Activated T-helper 2 cell treated with anti-CD3 and anti-CD28 coated beads, Interferon-gamma antibody, Interleukin-2, Interleukin-4, amounts not matched to agents 10 μg/mL and 5 μg/mL and 100 μg/mL, durations not matched to agents 14 hours and 24 hours and 36 hours (primary cell): ENCODE measurements at regions not wholly inside any gene's neighbourhood (a gene's known extent, or its start where the extent isn't known, plus 50 kb on each side); places are given as distances from the start of the nearest gene placed in this dataset.
"Not testable (repeated sequence)": the region's sequence is repeated elsewhere in the genome, so short reads cannot be mapped to it uniquely, and the experiment has no call there.

Experiments
- DNase-seq: peaks from one replicate; pipeline ENCODE4 v3.0.0; 2021; ENCODE audit warnings: low spot score
- H3K27ac Mint-ChIP-seq: one replicate; pipeline ENCODE4 v1.8.0; 2021; ENCODE audit warnings: mixed read lengths
- H3K27me3 Mint-ChIP-seq: one replicate; pipeline ENCODE4 v1.8.0; 2021; ENCODE audit warnings: low read depth, mixed read lengths
- H3K36me3 Mint-ChIP-seq: one replicate; pipeline ENCODE4 v1.8.0; 2021; ENCODE audit warnings: low read depth, mixed read lengths
- H3K4me1 Mint-ChIP-seq: one replicate; pipeline ENCODE4 v1.8.0; 2021; ENCODE audit warnings: low read depth, mixed read lengths
- H3K4me3 Mint-ChIP-seq: one replicate; pipeline ENCODE4 v1.8.0; 2021; ENCODE audit warnings: low read depth, mild to moderate bottlenecking, moderate library complexity, mixed read lengths
- H3K9me3 Mint-ChIP-seq: one replicate; pipeline ENCODE4 v1.8.0; 2021; ENCODE audit warnings: mixed read lengths
- intact Hi-C: fragments of 100-400 bp; cut with micrococcal nuclease; formaldehyde crosslinking; loops from one replicate; pipeline ENCODE4 v1.15.1; 2023

DNA sequence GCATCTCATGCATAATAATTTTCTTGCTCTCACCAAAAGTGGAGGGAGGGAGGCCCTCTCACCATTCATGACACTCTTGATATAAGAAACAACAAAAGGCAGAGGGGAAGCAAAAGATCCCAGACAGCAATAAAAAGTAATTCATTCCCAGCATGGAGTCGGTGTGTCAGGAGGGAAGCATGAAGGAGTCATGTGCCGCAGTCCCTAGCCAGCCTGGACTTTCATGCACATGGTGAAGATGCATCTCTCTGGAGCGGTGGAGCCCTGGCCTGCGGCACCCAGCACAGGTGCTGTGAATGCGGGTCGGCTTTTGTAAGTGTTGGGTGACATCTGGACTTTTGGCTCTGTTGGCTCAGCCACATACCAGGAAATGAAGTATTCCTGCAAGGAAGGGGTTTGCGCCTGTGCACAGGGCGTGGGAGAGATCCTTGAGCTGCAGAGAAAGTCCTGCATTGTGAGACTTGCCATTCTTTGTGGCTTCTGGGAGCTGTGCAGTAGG is 119.4 kb downstream of the COPS8 start:
- intact Hi-C loops, result no loop called here
- H3K27me3 Mint-ChIP-seq, result peaks cover 2% of the 10 kb centered on the region
- H3K36me3 Mint-ChIP-seq, result no peaks in the 10 kb centered on the region
- no peak overlapping the region for H3K27ac Mint-ChIP-seq
- no peaks in the 10 kb centered on the region for H3K4me1 Mint-ChIP-seq
- DNase-seq, result no peak
- H3K9me3 Mint-ChIP-seq, result no peaks in the 10 kb centered on the region
- H3K4me3 Mint-ChIP-seq, result no peak overlapping the region

DNA sequence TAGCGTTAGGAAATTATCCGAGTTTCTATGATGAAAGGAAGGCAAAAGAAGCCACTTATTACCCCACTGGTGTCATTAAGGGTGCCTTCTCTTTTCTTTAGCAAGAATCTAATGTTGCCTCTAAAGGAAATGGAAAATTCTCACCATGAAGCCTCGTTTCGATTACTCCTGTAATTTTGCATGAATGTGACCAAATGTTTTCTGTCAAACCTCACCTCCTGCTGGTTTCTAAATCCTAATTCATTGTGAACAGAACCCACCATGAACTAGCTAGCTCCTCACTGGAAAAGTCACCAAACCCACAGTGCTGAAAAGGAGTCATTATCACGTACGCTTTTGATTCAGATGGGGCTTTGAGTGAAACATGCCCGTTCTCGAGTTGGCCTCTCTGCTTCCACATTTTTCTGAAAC is 119.9 kb downstream of the COPS8 start:
- no peak overlapping the region for H3K27ac Mint-ChIP-seq
- DNase-seq, result no peak
- peaks cover 2% of the 10 kb centered on the region for H3K27me3 Mint-ChIP-seq
- no peaks in the 10 kb centered on the region for H3K9me3 Mint-ChIP-seq
- no peaks in the 10 kb centered on the region for H3K4me1 Mint-ChIP-seq
- H3K4me3 Mint-ChIP-seq, result no peak overlapping the region
- intact Hi-C loops, result no loop called here
- H3K36me3 Mint-ChIP-seq, result no peaks in the 10 kb centered on the region

DNA sequence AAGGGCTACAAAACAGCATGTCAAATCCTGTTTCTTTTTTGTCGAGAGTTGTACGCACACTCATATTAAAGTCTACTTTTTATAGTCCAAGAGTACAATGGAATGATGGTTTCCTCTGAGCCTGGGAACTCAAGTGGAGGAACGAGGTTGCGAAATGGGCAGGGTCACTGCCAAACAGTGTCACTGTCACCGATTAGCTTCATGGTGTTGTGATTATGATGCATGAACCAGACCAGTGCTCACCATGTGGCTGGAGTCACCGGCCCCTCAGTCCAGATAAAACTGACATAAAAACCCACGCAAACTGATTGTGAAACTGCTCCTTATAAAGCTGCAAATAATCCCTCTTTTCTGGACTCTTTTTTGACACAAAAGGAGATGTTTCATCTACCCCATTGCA is 122.0 kb downstream of the COPS8 start:
- no peak for DNase-seq
- Mint-ChIP-seq H3K4me3 (no peak overlapping the region), H3K9me3 (no peaks in the 10 kb centered on the region), H3K36me3 (no peaks in the 10 kb centered on the region), H3K27ac (no peak overlapping the region), H3K4me1 (no peaks in the 10 kb centered on the region), H3K27me3 (peaks cover 2% of the 10 kb centered on the region)
- intact Hi-C loops, result no loop called here

DNA sequence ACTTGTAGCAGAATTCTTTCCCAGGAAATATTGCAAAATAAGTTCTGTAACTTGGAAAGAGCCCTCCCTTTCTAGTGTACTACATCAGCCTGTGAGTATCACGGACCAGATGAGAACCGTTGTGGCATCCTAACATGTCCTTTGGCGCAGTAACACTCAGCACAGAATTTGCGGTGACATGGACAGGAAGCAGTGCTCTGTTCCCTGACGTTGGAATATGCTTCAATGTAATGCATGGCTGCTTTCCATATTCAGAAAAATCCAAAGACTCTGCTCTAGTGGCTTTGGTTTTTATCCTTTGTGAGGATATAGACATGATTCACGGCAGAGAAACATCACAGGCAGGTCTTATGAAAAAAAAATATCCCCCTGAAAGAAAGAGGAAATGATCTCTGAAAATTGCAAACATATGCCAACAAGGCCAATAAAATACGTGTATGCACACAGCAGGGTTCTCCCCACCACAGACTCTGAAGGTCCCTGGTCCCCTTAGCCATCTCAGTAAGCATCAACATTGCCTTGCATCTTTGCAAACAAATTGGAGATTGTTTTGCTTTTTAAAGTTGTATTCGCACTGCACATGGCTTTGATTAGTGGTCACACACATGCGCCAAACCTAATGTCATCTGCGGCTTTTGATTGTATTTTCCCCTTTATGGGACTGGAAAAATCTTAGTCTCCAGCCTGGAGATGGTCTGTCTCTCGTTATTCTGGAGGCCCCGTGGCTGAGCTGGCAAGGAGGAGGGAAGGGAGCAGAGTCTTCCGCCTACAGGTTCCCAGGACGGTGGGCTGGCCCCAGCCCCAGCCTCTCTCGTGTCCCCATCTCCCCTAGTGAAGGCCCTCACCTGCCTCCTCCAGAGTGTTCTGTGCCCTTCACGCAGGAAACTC is 122.9 kb downstream of the COPS8 start:
- Mint-ChIP-seq H3K27me3 (peaks cover 2% of the 10 kb centered on the region), H3K4me1 (no peaks in the 10 kb centered on the region), H3K27ac (no peak overlapping the region), H3K4me3 (no peak overlapping the region), H3K36me3 (no peaks in the 10 kb centered on the region), H3K9me3 (no peaks in the 10 kb centered on the region)
- intact Hi-C loops, result no loop called here
- DNase-seq, result no peak

DNA sequence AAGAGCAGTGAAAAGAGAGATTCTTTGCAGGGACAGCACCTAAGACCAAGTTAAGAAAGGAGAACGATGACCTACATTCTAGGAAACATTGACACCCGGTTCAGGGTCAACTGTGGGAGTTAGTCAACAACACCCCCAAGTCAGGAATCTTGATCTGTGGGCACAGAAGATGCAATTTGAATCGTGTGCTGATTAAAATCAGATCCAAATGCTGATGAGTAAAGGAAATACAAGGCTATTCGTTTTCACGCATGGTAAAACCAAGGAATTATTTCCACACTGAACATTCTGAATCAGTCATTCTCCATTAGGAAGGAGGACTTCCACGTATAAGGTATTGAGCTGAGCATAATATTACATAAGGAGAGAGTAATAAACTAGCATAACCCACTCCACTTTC is 124.2 kb downstream of the COPS8 start:
- Mint-ChIP-seq H3K27ac (no peak overlapping the region), H3K36me3 (no peaks in the 10 kb centered on the region), H3K4me1 (no peaks in the 10 kb centered on the region), H3K9me3 (no peaks in the 10 kb centered on the region), H3K27me3 (peaks cover 2% of the 10 kb centered on the region), H3K4me3 (no peak overlapping the region)
- DNase-seq, result no peak
- intact Hi-C loops, result no loop called here

DNA sequence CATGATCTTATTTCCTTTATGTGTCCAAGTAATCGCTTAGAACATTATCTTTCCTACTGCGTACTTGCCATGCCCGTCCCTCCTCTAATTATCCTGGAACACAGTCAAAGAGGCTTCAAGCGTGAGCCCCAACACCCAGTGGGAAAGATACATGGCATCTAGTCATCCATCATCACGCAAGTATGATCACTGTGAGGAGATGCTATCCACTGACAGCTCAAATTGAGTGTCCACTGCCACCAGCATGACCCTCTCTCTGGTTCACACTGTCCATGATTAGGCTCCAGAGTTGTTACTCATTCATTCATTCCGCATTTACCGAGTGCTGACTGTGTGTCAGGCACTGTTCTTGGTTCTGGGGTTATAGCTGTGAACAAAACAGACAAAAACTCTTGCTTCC is 124.6 kb downstream of the COPS8 start:
- Mint-ChIP-seq H3K36me3 (no peaks in the 10 kb centered on the region), H3K4me1 (no peaks in the 10 kb centered on the region), H3K27me3 (peaks cover 2% of the 10 kb centered on the region), H3K4me3 (no peak overlapping the region), H3K27ac (no peak overlapping the region), H3K9me3 (no peaks in the 10 kb centered on the region)
- DNase-seq, result no peak
- intact Hi-C loops, result no loop called here

DNA sequence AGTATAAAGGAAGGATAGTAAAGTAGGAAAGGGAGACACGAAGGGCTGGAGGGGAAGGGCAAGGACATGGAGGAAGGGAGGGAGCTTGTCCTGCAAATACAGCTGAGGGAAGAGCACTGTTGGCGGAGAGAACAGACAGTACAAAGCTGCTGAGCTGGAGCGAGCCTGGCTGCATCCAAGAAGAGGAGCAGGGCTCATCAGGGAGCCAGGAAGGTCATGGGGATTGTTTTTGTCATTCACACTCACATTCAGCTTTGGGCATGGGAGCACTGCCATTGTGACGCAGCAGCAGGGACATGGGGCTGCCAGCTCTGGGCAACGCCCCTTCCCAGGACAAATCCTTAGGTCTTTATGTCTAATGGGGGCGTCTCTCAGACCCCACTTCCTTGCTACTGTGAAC is 125.1 kb downstream of the COPS8 start:
- no peak overlapping the region for H3K4me3 Mint-ChIP-seq
- H3K9me3 Mint-ChIP-seq, result no peaks in the 10 kb centered on the region
- no peak for DNase-seq
- no peak overlapping the region for H3K27ac Mint-ChIP-seq
- H3K4me1 Mint-ChIP-seq, result no peaks in the 10 kb centered on the region
- no peaks in the 10 kb centered on the region for H3K36me3 Mint-ChIP-seq
- H3K27me3 Mint-ChIP-seq, result peaks cover 2% of the 10 kb centered on the region
- intact Hi-C loops, result no loop called here

DNA sequence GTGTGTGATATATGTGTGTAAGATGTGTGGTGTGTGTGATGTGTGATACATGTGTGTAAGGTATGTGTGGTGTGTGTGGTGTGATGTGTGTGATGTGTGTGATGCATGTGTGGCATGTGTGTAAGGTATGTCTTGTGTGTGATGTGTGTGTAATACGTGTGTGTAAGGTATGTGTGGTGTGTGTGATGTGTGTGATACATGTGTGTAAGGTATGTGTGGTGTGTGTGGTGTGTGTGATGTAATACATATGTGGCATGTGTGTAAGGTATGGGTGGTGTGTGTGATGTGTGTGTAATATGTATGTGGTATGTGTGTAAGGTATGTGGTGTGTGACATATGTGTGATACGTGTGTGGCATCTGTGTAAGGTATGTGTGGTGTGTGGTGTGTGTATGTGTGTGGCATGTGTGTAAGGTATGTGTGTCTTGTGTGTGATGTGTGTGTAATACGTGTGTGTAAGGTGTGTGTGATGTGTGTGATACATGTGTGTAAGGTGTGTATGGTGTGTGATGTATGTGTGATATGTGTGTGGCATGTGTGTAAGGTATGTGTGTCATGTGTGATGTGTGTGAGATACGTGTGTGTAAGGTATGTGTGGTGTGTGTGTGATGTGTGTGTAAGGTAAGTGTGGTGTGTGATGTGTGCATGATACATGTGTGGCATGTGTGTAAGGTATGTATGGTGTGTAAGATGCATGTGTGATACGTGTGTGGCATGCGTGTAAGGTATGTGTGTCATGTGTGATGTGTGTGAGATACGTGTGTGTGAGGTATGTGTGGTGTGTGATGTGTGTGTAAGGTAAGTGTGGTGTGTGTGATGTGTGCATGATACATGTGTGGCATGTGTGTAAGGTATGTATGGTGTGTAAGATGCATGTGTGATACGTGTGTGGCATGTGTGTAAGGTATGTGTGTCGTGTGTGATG is 126.9 kb downstream of the COPS8 start:
- H3K9me3 Mint-ChIP-seq, DNase-seq, intact Hi-C loops, H3K4me1 Mint-ChIP-seq, H3K4me3 Mint-ChIP-seq, H3K36me3 Mint-ChIP-seq, H3K27ac Mint-ChIP-seq, H3K27me3 Mint-ChIP-seq: not testable (repeated sequence)

DNA sequence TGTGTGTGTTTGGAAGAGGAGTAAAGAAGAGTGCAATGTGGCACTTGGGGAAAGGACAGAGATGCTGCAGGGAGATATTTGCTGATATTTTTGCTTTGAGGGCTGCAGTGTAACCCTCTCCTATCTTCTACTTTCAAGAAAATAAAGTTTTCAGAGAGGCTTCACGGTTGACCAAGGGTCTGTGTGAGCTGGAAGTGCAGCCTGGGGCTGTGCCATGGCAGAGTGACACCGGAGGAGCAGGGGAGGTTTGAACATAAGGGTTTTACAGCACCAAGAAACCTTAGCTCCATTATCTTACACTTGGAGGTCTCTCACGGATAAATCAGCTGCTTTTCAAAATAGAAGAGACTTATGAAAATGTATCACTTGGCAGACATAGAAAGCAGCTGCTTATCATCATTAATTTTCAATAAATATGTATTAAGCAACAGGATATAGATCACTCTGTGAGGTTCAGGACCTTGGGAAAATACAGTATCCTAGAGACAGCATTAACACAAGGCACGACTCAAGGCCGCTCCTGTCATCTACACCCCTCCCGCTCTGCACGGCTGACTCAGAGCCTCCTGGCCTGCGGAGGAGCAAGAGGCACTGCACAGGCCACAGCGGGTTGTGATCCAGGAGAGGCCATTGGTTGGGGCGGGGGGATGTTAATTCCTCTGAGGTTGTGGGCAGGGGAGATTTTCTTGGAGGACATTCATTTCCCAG is 127.8 kb downstream of the COPS8 start:
- H3K27me3 Mint-ChIP-seq, result no peaks in the 10 kb centered on the region
- intact Hi-C loops, result no loop called here
- no peaks in the 10 kb centered on the region for H3K9me3 Mint-ChIP-seq
- H3K4me3 Mint-ChIP-seq, result no peak overlapping the region
- no peak overlapping the region for H3K27ac Mint-ChIP-seq
- no peaks in the 10 kb centered on the region for H3K36me3 Mint-ChIP-seq
- H3K4me1 Mint-ChIP-seq, result no peaks in the 10 kb centered on the region
- DNase-seq, result no peak

DNA sequence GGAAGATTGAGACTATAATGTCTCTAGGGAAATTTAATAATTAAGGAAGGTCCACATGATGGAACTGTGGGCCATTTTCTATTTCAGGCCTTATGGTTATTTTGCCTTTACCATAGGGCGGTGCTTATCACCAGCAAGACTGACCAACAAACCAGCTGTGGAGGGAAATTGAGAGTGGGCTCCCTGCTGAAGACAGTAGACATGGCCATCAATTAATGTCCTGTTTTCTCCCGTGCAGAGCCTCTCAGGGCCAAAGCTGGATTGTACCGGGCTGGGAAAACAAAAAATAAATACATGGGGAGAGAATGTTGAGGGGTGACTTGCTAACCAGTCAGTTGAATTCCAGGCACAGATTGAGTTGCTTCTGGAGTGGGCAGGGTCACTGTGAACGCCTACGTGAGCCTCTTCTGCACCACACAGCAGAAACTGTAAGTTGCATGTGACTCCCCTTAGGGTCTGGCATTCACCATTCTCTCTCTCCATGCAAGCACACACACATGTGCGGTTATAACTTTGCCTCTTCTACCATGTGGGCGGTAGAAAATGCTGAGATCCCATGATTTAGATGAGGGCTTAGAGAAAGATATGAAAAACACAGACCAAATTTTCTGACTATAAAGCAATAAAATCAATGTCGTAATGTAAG is 128.5 kb downstream of the COPS8 start:
- H3K27me3 Mint-ChIP-seq, result peaks cover 2% of the 10 kb centered on the region
- H3K36me3 Mint-ChIP-seq, result no peaks in the 10 kb centered on the region
- H3K27ac Mint-ChIP-seq, result no peak overlapping the region
- no peaks in the 10 kb centered on the region for H3K4me1 Mint-ChIP-seq
- H3K9me3 Mint-ChIP-seq, result no peaks in the 10 kb centered on the region
- H3K4me3 Mint-ChIP-seq, result no peak overlapping the region
- no peak for DNase-seq
- intact Hi-C loops, result no loop called here

DNA sequence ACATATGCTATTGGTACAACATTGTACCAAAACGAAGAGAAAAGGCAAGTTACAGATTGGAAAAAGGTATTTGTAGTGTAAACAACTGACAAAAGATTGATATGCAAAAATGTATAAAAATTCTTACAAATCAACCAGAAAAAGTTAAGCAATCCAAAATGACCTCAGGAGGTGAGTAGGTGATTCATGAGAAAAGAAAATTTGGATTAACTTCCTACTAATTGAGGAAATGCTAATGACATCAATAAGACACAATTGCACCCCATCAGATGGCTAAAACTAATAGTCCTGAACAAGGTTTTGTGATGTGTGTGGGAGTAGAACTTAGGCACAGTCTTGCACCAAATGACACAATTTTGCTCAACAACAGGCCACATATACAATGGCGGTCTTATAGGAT is 129.3 kb downstream of the COPS8 start:
- intact Hi-C loops, result no loop called here
- Mint-ChIP-seq H3K4me1 (no peaks in the 10 kb centered on the region), H3K4me3 (no peak overlapping the region), H3K27ac (no peak overlapping the region), H3K27me3 (peaks cover 4% of the 10 kb centered on the region), H3K9me3 (no peaks in the 10 kb centered on the region), H3K36me3 (no peaks in the 10 kb centered on the region)
- no peak for DNase-seq

DNA sequence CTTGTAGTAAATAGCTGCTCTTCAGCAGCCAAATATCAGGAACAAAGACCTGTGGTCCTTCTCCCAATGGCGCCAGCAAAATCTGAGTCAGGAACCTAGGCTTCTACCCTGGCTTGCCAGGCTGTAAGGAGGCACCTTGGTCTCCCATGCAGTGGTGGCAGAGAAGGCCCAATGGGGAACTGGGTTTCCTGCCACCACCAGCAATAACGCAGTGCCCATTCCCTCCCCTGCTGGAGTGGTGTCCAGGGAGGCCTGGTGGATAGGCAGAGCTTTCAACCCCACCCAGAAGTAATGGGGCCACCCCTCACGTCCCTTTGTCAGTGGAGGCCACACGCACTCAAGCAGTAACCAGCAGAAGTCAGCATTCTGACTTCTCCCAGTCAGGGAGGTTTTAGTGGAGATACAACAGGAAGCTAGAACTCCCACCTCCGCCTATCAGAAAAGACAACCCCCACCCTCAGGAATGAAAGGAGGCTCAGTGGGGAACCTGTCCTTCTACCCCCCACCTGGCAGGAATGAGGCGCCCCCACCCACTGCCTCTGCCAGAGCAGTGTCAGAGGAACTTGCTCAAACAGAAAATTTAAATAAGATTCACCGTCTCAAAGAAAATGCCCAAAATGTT is 132.4 kb downstream of the COPS8 start:
- Mint-ChIP-seq H3K36me3 (no peaks in the 10 kb centered on the region), H3K4me3 (no peak overlapping the region), H3K9me3 (no peaks in the 10 kb centered on the region), H3K27me3 (peaks cover 24% of the 10 kb centered on the region), H3K27ac (no peak overlapping the region), H3K4me1 (no peaks in the 10 kb centered on the region)
- intact Hi-C loops, result no loop called here
- no peak for DNase-seq
